Panc1 (cell line): ENCODE measurements at regions not wholly inside any gene's neighbourhood (a gene's known extent, or its start where the extent isn't known, plus 50 kb on each side); places are given as distances from the start of the nearest gene placed in this dataset.

Experiments used
- ATAC-seq: fragments of 200-7000 bp; cut with Tn5 transposase; 2 replicates; pipeline ENCODE4 v1.9.1; 2020; ENCODE audit warnings: mild to moderate bottlenecking, moderate library complexity
- BruUV-seq: library from RNA; stranded (reverse); fragments of 400-500 nt; replicated peaks from 2 replicates; lab custom pipeline; 2021; lab: Mats Ljungman, UMichigan
- CTCF ChIA-PET: fragments of 300-600 bp; sonication (Branson Sonifier 250); formaldehyde crosslinking; loops from one replicate; lab custom pipeline; 2022; ENCODE audit warnings: antibody characterized with exemption; lab: Charles Lee
- POLR2A ChIA-PET: fragments of 300-600 bp; sonication (Branson Sonifier 250); formaldehyde crosslinking; loops from one replicate; lab custom pipeline; 2022; ENCODE audit warnings: antibody characterized with exemption; lab: Charles Lee
- DNase-seq: peaks from one replicate; pipeline ENCODE4 v3.0.0-alpha.2; 2010; ENCODE audit warnings: low read depth, low spot score
- H3K27ac ChIP-seq: 2 replicates; pipeline ENCODE4 v1.5.1; 2011; ENCODE audit warnings: mild to moderate bottlenecking, low read length, inconsistent platforms
- H3K27me3 ChIP-seq: fragments of 200-500 bp; sonication (Bioruptor generic); 2 replicates; pipeline ENCODE4 v1.6.0; 2014; ENCODE audit warnings: low read length, inconsistent platforms; ENCODE audit not compliant: control insufficient read depth, insufficient read depth
- H3K36me3 ChIP-seq: fragments of 200-500 bp; sonication (Bioruptor generic); 2 replicates; pipeline ENCODE4 v1.5.1; 2014; ENCODE audit warnings: inconsistent platforms, mild to moderate bottlenecking, low read length, moderate library complexity; ENCODE audit not compliant: control insufficient read depth, insufficient read depth
- H3K4me1 ChIP-seq: 2 replicates; pipeline ENCODE4 v1.5.1; 2011; ENCODE audit warnings: inconsistent platforms, mild to moderate bottlenecking, low read length, moderate library complexity; ENCODE audit not compliant: control insufficient read depth, insufficient read depth
- H3K4me3 ChIP-seq, 2 experiments: 2 replicates each; pipeline ENCODE4 v1.5.1; 2011 to 2012; ENCODE audit warnings: low read depth in 2 of 2, low read length in 2 of 2, mild to moderate bottlenecking in 2 of 2, inconsistent platforms in 1 of 2, moderate library complexity in 1 of 2
- H3K9me3 ChIP-seq: fragments of 200-500 bp; sonication (Bioruptor generic); 2 replicates; pipeline ENCODE4 v1.5.1; 2014; ENCODE audit warnings: low read depth, mild to moderate bottlenecking, inconsistent platforms, low read length, moderate library complexity; ENCODE audit not compliant: control insufficient read depth, insufficient read depth
- POLR2AphosphoS5 ChIP-seq: IDR thresholded peaks from 2 replicates; pipeline ENCODE4 v1.6.1; 2012; ENCODE audit warnings: mild to moderate bottlenecking, low read depth, low read length, moderate library complexity
- SIN3A ChIP-seq: IDR thresholded peaks from 2 replicates; pipeline ENCODE4 v1.6.1; 2012; ENCODE audit warnings: low read depth, mild to moderate bottlenecking, low read length, moderate library complexity, borderline replicate concordance; ENCODE audit not compliant: insufficient read depth
- TCF7L2 ChIP-seq: IDR thresholded peaks from 2 replicates; pipeline ENCODE4 v1.6.1; 2011; ENCODE audit warnings: mild to moderate bottlenecking, low read depth, low read length, inconsistent platforms
- in situ Hi-C: cut with HindIII; loops from 2 replicates; pipeline ENCODE4 v1.10.0; 2016; ENCODE audit warnings: low sequenced_read_pairs, low pct_unique_long_range_greater_than_20kb
- intact Hi-C: fragments of 100-400 bp; cut with micrococcal nuclease; formaldehyde crosslinking; loops from one replicate; pipeline ENCODE4 v1.10.0; 2022; ENCODE audit not compliant: unreplicated experiment
- TF ChIP-seq, protein P1 (sequence below), 2 experiments: IDR thresholded peaks; 2 replicates each; pipeline ENCODE4 v1.6.1; 2011 to 2012; ENCODE audit warnings: low read depth in 2 of 2, control low read depth in 1 of 2, low read length in 1 of 2, mild to moderate bottlenecking in 1 of 2, moderate library complexity in 1 of 2; ENCODE audit not compliant: insufficient read depth in 1 of 2
- TF ChIP-seq, protein P2 (sequence below): fragments of 450-650 bp; IDR thresholded peaks from 2 replicates; pipeline ENCODE4 v1.5.1; 2017; ENCODE audit warnings: mild to moderate bottlenecking

DNA sequence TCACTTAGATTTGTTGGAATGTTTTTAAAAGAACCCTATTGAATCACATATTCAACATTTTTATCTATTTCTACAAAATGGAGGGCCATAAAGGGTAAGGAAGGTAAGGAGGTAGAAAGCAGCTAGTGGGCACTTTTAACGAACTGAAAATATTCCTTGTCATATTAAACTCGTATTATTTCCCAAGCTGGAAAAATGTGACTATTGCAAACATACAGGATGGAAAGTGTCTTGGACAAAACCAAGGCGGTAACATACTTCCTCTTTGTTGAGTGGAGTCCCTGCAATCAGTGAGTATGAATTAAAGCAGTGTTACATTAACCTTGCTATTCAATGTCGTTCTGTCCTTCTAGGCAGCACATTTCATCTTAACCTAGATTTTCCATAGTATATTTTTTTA is 165.6 kb downstream of the RCN1 start:
- Histone ChIP-seq H3K27ac (no peak overlapping the region), H3K4me3 (no peak overlapping the region), H3K36me3 (no peaks in the 10 kb centered on the region), H3K4me1 (no peaks in the 10 kb centered on the region; the same call in 1 of the 2 replicates), H3K27me3 (peaks cover 17% of the 10 kb centered on the region), H3K9me3 (no peaks in the 10 kb centered on the region)
- TF ChIP-seq TCF7L2 (no peak), SIN3A (no peak), POLR2AphosphoS5 (no peak)
- TF ChIP-seq, protein P1, sequence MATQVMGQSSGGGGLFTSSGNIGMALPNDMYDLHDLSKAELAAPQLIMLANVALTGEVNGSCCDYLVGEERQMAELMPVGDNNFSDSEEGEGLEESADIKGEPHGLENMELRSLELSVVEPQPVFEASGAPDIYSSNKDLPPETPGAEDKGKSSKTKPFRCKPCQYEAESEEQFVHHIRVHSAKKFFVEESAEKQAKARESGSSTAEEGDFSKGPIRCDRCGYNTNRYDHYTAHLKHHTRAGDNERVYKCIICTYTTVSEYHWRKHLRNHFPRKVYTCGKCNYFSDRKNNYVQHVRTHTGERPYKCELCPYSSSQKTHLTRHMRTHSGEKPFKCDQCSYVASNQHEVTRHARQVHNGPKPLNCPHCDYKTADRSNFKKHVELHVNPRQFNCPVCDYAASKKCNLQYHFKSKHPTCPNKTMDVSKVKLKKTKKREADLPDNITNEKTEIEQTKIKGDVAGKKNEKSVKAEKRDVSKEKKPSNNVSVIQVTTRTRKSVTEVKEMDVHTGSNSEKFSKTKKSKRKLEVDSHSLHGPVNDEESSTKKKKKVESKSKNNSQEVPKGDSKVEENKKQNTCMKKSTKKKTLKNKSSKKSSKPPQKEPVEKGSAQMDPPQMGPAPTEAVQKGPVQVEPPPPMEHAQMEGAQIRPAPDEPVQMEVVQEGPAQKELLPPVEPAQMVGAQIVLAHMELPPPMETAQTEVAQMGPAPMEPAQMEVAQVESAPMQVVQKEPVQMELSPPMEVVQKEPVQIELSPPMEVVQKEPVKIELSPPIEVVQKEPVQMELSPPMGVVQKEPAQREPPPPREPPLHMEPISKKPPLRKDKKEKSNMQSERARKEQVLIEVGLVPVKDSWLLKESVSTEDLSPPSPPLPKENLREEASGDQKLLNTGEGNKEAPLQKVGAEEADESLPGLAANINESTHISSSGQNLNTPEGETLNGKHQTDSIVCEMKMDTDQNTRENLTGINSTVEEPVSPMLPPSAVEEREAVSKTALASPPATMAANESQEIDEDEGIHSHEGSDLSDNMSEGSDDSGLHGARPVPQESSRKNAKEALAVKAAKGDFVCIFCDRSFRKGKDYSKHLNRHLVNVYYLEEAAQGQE (IDR thresholded peaks at IDR 0.05; ENCODE audit: insufficient read depth in 1 of 2, low read depth in 2 of 2, low read length in 1 of 2): no peak
- TF ChIP-seq, protein P2, sequence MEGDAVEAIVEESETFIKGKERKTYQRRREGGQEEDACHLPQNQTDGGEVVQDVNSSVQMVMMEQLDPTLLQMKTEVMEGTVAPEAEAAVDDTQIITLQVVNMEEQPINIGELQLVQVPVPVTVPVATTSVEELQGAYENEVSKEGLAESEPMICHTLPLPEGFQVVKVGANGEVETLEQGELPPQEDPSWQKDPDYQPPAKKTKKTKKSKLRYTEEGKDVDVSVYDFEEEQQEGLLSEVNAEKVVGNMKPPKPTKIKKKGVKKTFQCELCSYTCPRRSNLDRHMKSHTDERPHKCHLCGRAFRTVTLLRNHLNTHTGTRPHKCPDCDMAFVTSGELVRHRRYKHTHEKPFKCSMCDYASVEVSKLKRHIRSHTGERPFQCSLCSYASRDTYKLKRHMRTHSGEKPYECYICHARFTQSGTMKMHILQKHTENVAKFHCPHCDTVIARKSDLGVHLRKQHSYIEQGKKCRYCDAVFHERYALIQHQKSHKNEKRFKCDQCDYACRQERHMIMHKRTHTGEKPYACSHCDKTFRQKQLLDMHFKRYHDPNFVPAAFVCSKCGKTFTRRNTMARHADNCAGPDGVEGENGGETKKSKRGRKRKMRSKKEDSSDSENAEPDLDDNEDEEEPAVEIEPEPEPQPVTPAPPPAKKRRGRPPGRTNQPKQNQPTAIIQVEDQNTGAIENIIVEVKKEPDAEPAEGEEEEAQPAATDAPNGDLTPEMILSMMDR: no peak
- no TSS peak for BruUV-seq
- CTCF ChIA-PET: interaction anchor here (0.5 kb wide), 1 partner anchor 39 kb away, joined by 3 read pairs; no protein-coding TSS in a partner anchor
- ATAC-seq (no peak), DNase-seq (no peak)
- in situ Hi-C loops (no loop called here), intact Hi-C loops (no loop called here)
- POLR2A ChIA-PET: no interaction called here

DNA sequence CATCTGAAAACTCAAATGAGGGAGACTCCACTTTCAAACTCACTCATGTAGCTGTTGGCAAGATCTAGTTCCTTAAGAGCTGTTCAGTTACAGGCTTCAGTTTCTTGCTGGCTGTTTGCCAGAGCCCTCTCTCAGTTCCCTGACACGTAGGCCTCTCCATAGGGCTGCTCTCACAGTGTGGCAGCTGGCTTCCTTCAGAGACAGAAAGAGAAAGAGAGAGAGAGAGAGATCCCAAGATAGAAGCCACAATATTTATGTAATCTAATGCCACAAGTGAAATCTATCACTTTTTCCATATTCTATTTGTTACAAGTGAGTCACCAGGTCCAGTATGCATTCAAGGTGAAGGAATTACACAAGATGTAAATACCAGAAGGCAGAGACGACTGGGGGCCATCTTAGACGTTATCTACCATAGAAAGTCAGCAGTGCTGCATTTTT is 168.8 kb downstream of the RCN1 start:
- POLR2A ChIA-PET: no interaction called here
- intact Hi-C loops: no loop called here
- Histone ChIP-seq H3K27me3 (peaks cover 14% of the 10 kb centered on the region), H3K4me3 (no peak overlapping the region), H3K9me3 (no peaks in the 10 kb centered on the region), H3K36me3 (no peaks in the 10 kb centered on the region), H3K27ac (no peak overlapping the region), H3K4me1 (no peaks in the 10 kb centered on the region; the same call in 1 of the 2 replicates)
- in situ Hi-C loops: no loop called here
- CTCF ChIA-PET: no interaction called here
- BruUV-seq: no TSS peak
- ATAC-seq (no peak), DNase-seq (no peak)
- TF ChIP-seq, protein P1 (IDR thresholded peaks at IDR 0.05; ENCODE audit: insufficient read depth in 1 of 2, low read depth in 2 of 2, low read length in 1 of 2): no peak
- TF ChIP-seq, protein P2: no peak
- TF ChIP-seq POLR2AphosphoS5 (no peak), SIN3A (no peak), TCF7L2 (no peak)
